Right lobe of liver (tissue), 4 donors: ENCODE measurements at regions not wholly inside any gene's neighbourhood (a gene's known extent, or its start where the extent isn't known, plus 50 kb on each side); places are given as distances from the start of the nearest gene placed in this dataset.
A peak's percentile ranks its signal among the peaks of the same experiment; 100 is the strongest.

ENCODE experiments used
- CTCF ChIP-seq, 4 donors: fragments of 200-600 bp in 3 of 4; fragments of 450-650 bp in 1 of 4; IDR thresholded peaks; one replicate each; pipeline versions ENCODE4 v1.5.1 to v1.8.0; 2016 to 2022; ENCODE audit warnings: antibody characterized with exemption in 4 of 4, mild to moderate bottlenecking in 2 of 4
- POLR2A ChIP-seq: fragments of 450-650 bp; IDR thresholded peaks from one replicate; pipeline ENCODE4 v1.6.1; 2017; ENCODE audit warnings: antibody characterized with exemption, mild to moderate bottlenecking
- donor health status: DM: no; HTN: no; CAD: no.
- donor health status: DM: no; HTN: no; CAD: no.
- donor health status: DM: no; HTN: yes; CAD: no.

GRCh38 chr6:74409447-74409846 is 713.4 kb downstream of the CD109 start:
- TF ChIP-seq CTCF (IDR thresholded peaks at IDR 0.05): peak in 3 of 4 donors; percentile 29 to 41 (median 36)
- TF ChIP-seq POLR2A: no peak
